Astrocyte of the hippocampus (primary cell): ENCODE measurements at regions not wholly inside any gene's neighbourhood (a gene's known extent, or its start where the extent isn't known, plus 50 kb on each side); places are given as distances from the start of the nearest gene placed in this dataset.
A peak's percentile ranks its signal among the peaks of the same experiment; 100 is the strongest.
"Not testable (repeated sequence)": the region's sequence is repeated elsewhere in the genome, so short reads cannot be mapped to it uniquely, and the experiment has no call there.

Source experiments
- DNase-seq: peaks from one replicate; pipeline ENCODE4 v3.0.0; 2011; ENCODE audit warnings: low read depth, low spot score

DNA sequence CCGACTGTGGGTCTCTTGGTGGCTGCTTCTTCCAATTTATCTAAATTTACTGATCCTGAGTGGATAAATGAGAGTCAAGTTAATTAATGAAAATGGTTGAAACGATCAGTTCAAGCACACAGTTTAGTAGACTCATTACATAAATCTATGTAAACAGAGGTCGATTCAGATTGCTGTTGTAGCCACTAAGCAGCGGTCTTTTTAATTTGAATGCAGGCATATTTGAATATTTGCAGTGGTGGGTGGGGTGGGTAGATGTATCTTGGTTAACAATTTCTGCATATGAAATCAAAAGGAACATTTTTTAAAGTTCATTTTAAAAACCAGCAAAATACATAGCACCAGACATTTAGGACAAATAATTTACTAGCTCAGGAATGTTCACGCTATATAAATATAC lies 325.9 kb downstream of the KLF12 start:
- no peak for DNase-seq

GRCh38 chr13:73805326-73805958 lies 328.8 kb downstream of the KLF12 start:
- not testable (repeated sequence) for DNase-seq

DNA sequence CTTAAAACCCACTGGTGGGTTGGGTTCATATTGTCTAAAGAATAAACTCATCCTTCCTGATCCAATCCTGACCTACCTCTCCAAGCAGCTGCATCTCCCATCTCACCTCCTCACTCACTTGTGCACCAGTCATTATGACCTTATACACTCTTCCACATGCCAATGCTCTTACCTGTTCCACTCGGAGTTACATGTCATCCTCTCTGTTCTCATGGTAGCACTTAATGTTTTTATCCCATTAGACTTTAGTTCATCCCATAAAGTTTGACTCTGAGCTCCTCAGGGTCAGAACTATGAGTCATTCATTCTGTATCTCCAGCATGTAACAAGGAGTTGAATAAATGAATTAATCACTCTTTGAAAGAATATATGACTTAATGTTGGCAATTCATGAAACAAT lies 330.2 kb downstream of the KLF12 start:
- peak; percentile 10 for DNase-seq

GRCh38 chr13:73800011-73800410 lies 334.2 kb downstream of the KLF12 start:
- no peak for DNase-seq

- DNase-seq, result no peak
Measured at GRCh38 chr13:73794755-73795154, 339.4 kb downstream of the KLF12 start.

DNA sequence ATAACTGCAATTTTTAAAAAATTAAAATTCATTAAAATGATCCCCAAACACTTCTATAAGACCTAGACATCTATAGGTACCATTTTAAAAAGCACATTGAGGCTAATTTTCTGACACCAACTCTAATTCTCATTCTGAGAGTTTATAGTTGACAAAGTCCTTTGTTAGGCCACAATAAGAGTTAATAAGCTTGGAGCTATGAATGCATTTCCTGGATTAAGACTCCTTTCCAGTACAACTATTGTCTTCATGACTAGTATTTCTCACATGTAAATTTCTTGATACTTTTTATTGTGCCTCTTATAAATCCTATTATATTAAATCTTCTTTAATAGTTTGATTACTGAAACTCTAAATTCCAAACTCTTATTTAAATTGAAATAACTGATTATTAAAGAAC lies 340.8 kb downstream of the KLF12 start:
- DNase-seq, result no peak

DNA sequence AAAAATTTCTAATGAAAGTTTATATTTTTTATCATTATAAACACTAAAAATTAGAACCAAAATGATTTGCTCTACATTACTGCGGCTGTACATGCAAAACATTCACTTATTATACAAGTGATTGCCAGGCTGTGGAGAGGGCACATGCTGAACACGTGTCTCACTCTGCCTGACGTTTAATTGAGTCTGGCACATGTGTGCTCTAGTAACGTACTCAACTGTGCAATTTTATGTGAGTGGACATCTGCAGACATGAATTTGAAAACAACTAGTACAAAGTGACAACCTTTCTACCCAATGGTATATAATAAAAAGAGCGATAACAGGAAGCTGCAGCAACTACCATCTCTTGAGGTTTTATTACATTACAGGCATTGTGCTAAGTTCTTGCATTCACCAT lies 341.4 kb downstream of the KLF12 start:
- no peak for DNase-seq

DNA sequence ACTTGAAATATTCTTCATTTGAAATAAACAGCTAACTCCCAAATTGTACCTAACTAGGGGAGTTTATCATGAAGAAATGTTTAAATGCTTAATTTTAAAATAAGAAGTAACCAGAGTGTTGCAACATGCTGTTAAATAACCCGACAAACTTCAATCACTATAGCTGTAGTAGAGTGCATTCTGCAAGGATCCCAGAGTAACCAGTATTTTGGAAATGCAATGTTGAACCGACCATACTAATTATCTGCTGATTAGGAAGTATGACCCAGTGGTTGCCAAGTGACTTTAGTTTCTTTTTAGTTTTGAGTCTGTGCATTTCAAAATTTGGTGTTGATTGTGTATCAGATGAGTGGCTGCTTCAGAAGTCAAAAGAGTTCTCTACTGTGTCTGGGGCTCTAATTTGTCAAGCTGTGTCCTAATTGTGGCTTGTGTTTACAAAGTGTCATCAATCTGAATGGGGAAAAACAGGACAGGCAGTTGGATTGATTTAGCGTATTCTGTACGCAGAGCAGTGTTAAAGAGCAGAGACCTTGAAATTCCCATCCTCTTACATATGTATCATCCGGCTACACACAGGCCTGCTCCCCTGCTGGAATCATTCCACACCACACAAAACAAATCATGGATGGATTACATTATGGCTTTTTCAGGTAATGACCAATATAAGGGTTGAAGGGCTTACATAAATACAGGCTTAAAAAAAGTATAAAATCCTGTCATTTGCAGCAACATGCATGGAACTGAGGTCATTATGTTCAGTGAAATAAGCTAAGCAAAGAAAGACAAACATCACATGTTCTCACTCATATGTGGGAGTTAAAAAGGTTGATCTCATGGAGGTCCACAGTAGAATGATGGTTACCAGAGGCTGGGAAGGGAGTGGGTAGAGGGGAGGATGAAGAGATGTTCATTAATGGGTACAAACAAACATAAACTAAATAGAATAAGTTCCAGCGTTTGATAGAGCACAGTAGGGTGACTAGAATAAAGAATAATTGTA lies 351.5 kb downstream of the KLF12 start:
- DNase-seq, result no peak

DNA sequence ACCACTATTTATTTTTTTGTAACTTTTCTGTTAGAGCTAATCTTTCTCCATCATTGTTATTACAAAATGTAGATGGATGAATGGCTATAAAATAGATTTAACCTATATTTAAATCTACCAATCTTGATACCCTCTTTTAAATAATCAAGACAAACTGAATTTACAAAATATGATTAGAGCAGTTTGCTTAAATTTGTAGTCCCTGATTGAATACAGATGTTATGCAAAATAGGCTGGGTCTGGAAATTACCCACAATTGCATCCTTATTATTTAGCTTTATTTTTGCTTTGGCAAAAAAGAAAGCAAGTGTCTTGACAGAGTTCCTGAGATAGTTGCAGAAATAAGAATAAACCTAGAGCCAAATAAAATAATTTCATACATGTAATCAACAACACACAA lies 352.8 kb downstream of the KLF12 start:
- DNase-seq, result no peak

GRCh38 chr13:73779881-73780280 lies 354.3 kb downstream of the KLF12 start:
- DNase-seq, result no peak

DNA sequence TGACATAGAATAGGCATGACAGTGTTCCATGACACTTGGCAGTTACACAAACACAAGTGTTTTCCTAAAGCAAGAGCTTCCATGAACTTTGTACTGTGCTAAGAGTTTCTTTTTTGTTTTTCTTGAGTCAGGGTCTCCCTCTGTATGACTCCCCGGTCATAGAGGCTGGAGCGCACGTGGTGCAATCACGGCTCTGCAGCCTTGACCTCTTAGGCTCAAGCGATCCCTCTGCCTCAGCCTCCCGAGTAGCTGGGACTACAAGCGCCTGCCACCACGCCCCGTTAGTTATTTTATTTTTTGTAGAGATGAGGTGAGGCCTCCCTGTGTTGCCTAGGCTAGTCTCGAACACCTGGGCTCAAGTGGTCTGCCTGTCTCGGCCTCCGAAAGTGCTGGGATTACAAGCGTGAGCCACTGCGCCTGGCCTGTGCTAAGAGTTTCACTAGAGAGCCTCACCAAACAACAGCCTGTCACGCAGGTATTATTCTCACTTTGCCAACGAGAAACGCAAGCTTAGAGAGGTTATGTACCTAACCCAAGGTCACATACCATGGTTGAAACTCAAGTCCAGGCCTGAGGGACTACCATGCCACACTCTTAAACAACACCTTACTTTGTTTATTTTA lies 355.9 kb downstream of the KLF12 start:
- DNase-seq, result no peak

- no peak for DNase-seq
Measured at GRCh38 chr13:73777134-73777533, 357.1 kb downstream of the KLF12 start.

- DNase-seq, result no peak
Measured at GRCh38 chr13:73776151-73776785, 357.9 kb downstream of the KLF12 start.

DNA sequence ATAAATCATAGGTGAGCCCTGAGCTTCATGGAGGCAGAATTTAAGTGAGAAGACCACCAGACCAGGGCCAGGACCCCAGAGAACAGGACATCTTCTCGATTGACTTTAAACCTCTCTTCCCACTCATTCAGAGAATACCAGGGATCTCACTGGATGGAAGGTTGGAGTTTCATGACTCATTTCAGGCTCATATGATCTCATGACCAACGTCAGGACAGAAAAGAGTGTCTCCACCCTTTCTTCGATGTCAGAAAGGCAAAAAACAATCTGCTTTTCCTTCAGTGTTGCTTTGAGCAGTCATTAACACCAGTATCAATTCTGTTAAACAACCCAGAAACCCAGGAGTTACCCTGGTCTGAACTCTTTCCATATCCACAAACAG lies 361.0 kb downstream of the KLF12 start:
- DNase-seq, result no peak

- DNase-seq, result no peak
Measured at GRCh38 chr13:73772449-73773167, 361.6 kb downstream of the KLF12 start.

DNA sequence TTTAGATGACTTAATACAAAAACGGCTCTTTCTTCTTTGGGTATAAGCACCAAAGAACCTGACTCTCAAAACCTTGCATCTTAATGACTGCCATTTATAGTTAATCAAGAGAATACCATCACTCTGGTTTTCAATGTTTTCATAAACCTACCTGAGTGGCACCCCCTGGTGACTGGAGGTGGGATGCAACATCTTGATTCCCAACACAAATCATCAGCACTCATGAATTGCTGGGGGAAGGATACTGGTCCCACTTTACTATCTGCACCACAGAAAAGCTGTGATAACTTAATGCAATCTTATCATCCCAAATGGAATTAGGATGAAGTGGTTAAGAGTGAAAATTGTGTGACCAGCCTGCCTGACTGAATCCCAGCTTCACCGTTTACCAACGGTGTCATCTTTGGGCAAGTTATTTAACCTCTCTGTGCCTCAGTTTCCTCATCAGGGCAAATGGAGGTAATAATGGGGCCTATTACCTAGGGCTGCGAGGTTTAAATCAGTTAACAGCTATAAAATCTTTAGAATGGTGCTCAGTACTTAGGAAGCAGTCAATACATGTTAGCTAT lies 366.4 kb downstream of the KLF12 start:
- DNase-seq, result no peak

GRCh38 chr13:73767191-73767741 lies 366.9 kb downstream of the KLF12 start:
- DNase-seq, result peak; percentile 41

DNA sequence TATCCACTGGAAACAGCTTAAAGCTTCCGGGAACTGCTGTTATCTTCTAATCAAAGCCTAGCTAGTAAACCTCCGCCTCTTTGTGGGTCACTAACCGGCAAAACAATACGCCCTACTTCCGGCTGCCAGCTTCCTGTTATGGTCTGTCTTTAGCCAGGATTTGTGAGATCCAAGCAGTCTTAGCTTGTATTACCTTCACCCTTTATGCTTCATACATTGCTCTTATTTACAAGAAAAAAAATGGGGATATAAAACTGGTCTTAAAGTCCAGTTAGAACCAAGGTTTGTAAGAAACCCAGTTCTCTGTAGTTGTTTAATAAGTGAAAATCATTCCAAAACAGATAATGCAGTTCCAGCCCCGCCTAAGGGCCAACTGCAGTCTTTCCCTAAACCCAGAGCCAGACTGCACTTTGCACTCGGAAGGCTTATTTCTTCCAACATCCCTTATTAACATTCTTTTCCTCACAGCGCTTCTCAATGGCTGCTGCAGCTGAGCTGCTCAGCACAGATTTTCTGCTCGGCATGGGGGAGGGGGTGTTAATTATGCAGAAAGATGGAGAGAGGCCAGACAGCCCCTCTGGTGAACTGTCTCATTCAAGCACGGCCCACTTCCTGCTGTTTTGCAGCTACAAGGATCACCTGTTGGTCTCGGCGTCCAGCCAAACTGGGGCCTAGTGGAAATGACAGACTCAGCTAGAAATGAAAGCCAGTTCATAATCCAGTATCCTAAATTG lies 368.4 kb downstream of the KLF12 start:
- DNase-seq, result peak; percentile 81

DNA sequence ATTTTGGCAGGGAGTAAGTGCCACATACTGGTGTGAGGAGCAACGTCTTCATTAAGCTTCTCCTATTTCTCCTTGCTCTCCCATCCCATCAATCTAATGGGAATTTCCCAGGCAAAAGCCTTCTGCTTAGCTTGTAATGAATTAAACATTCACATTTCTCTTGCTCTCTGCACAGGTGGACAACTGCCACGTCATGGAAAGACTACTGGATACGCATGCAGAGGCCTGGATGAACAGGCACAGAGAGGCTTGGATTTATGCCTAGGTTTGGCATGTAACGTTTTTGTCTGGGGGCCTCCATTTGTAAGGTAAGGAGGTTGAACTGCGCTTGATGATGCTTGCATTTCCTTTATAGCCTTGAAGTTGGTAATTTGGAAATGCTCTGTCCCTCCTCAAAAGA lies 374.8 kb downstream of the KLF12 start:
- no peak for DNase-seq
